OCI-LY7 (cell line): ENCODE measurements at regions not wholly inside any gene's neighbourhood (a gene's known extent, or its start where the extent isn't known, plus 50 kb on each side); places are given as distances from the start of the nearest gene placed in this dataset.

Experiments used
- BruUV-seq: library from RNA; stranded (reverse); fragments of 400-500 nt; replicated peaks from 2 replicates; lab custom pipeline; 2021; lab: Mats Ljungman, UMichigan
- CTCF ChIA-PET: fragments of 300-600 bp; sonication (Branson Sonifier 250); formaldehyde crosslinking; loops from one replicate; lab custom pipeline; 2022; ENCODE audit warnings: antibody characterized with exemption; ENCODE audit not compliant: unreplicated experiment; lab: Charles Lee
- POLR2A ChIA-PET: fragments of 300-600 bp; sonication (Branson Sonifier 250); formaldehyde crosslinking; loops from one replicate; lab custom pipeline; 2022; ENCODE audit warnings: antibody characterized with exemption; lab: Charles Lee
- DNase-seq: peaks from one replicate; pipeline ENCODE4 v3.0.0-alpha.2; 2015; ENCODE audit warnings: low spot score
- H2AFZ ChIP-seq: fragments of 200-600 bp; sonication (generic), shearing (Covaris generic); 2 replicates; pipeline ENCODE4 v1.6.1; 2014; ENCODE audit warnings: mild to moderate bottlenecking, antibody characterized with exemption, low read length, moderate library complexity
- H3K27ac ChIP-seq: fragments of 200-600 bp; sonication (generic); 2 replicates; pipeline ENCODE4 v1.5.1; 2014; ENCODE audit warnings: mixed run types, low read depth, mild to moderate bottlenecking, moderate library complexity, low read length, inconsistent platforms; ENCODE audit not compliant: poor library complexity, severe bottlenecking
- H3K36me3 ChIP-seq: fragments of 200-600 bp; sonication (generic); 2 replicates; pipeline ENCODE4 v1.6.1; 2014; ENCODE audit warnings: mild to moderate bottlenecking, antibody characterized with exemption, low read length, moderate library complexity, mixed read lengths; ENCODE audit not compliant: insufficient read depth
- H3K4me1 ChIP-seq: fragments of 200-600 bp; sonication (generic); 2 replicates; pipeline ENCODE4 v1.5.1; 2014; ENCODE audit warnings: mild to moderate bottlenecking, low read length; ENCODE audit not compliant: insufficient read depth, poor library complexity, severe bottlenecking
- H3K4me2 ChIP-seq: fragments of 200-600 bp; sonication (generic); 2 replicates; pipeline ENCODE4 v1.6.1; 2014; ENCODE audit warnings: mild to moderate bottlenecking, low read length
- H3K4me3 ChIP-seq: fragments of 200-600 bp; sonication (generic); 2 replicates; pipeline ENCODE4 v1.5.1; 2014; ENCODE audit warnings: mild to moderate bottlenecking, low read depth, low read length; ENCODE audit not compliant: poor library complexity, severe bottlenecking
- H3K79me2 ChIP-seq: fragments of 200-600 bp; sonication (generic); 2 replicates; pipeline ENCODE4 v1.6.1; 2016; ENCODE audit warnings: low read depth, mild to moderate bottlenecking, low read length, moderate library complexity, mixed read lengths; ENCODE audit not compliant: insufficient read depth
- H3K9me2 ChIP-seq: fragments of 200-600 bp; sonication (generic); 2 replicates; pipeline ENCODE4 v1.6.1; 2016; ENCODE audit warnings: mild to moderate bottlenecking, low read length, mixed read lengths; ENCODE audit not compliant: insufficient read depth
- H3K9me3 ChIP-seq: fragments of 200-600 bp; sonication (generic); 2 replicates; pipeline ENCODE4 v1.6.1; 2014; ENCODE audit warnings: mild to moderate bottlenecking, mixed run types, low read length, mixed read lengths
- H4K20me1 ChIP-seq: fragments of 200-600 bp; sonication (generic); 2 replicates; pipeline ENCODE4 v1.6.1; 2014; ENCODE audit warnings: mild to moderate bottlenecking, antibody characterized with exemption, low read length, moderate library complexity, mixed read lengths; ENCODE audit not compliant: insufficient read depth
- CTCF ChIP-seq: fragments of 200-600 bp; sonication (generic); conservative IDR thresholded peaks from 2 replicates; pipeline ENCODE4 v1.5.1; 2014; ENCODE audit warnings: mild to moderate bottlenecking, antibody characterized with exemption, low read length, moderate library complexity, mixed read lengths
- EZH2phosphoT487 ChIP-seq: fragments of 200-600 bp; sonication (generic); IDR thresholded peaks from 2 replicates; pipeline ENCODE4 v1.6.1; 2018; ENCODE audit warnings: low read depth, borderline replicate concordance, mild to moderate bottlenecking, mixed run types, antibody characterized with exemption, low read length, moderate library complexity, mixed read lengths
- intact Hi-C: fragments of 100-400 bp; cut with micrococcal nuclease; formaldehyde crosslinking; loops from one replicate; pipeline ENCODE4 v1.10.0; 2022; ENCODE audit not compliant: unreplicated experiment

- TF ChIP-seq EZH2phosphoT487 (no peak), CTCF (no peak)
- Histone ChIP-seq H3K79me2 (no peaks in the 10 kb centered on the region), H3K4me3 (no peak overlapping the region), H3K4me1 (no peaks in the 10 kb centered on the region), H3K36me3 (no peaks in the 10 kb centered on the region), H2AFZ (no peak overlapping the region), H3K9me2 (no peaks in the 10 kb centered on the region), H3K4me2 (no peak overlapping the region), H3K27ac (no peak overlapping the region), H3K9me3 (no peaks in the 10 kb centered on the region), H4K20me1 (no peaks in the 10 kb centered on the region)
- no peak for DNase-seq
- ChIA-PET CTCF (no interaction called here), POLR2A (no interaction called here)
- intact Hi-C loops = no loop called here
- BruUV-seq = no TSS peak
These were observed 222.6 kb upstream of the FOXF1 start for GRCh38 chr16:86287664-86288201.

DNA sequence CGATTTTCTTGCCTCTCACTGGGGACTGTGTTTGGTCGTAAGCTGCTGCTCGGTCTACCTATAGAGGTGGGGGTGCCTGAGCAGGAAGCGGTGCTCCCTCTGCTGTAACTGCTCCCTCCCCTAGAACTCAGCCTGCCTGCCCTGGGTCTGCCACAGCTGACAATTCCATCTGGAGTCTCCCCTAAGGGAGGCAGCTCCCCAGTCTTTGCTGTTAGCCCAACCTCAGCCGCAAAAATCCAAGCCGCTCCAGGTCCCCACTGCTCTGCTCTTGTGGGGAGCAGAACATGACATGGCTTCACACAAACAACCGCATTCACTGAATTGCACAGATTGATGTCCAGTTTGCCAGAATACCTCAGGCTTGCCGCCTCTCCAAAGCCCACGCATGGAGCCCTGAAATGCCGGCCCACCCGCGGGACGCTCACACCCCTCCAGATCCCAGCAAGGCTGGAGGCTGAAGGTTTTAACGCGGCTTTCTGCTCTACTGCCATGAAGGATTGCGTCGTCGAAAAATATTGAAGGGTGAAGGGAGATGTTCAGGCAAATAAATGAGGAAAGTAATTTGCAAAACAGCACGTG lies 221.5 kb upstream of the FOXF1 start:
- H3K9me2 ChIP-seq = no peaks in the 10 kb centered on the region
- H2AFZ ChIP-seq = no peak overlapping the region
- no peaks in the 10 kb centered on the region for H3K9me3 ChIP-seq
- H4K20me1 ChIP-seq = no peaks in the 10 kb centered on the region
- H3K4me1 ChIP-seq = no peaks in the 10 kb centered on the region
- TF ChIP-seq CTCF (no peak), EZH2phosphoT487 (no peak)
- CTCF ChIA-PET = no interaction called here
- H3K27ac ChIP-seq = no peak overlapping the region
- no peak for DNase-seq
- H3K79me2 ChIP-seq = no peaks in the 10 kb centered on the region
- POLR2A ChIA-PET = no interaction called here
- no peak overlapping the region for H3K4me2 ChIP-seq
- intact Hi-C loops = no loop called here
- no TSS peak for BruUV-seq
- H3K36me3 ChIP-seq = no peaks in the 10 kb centered on the region
- H3K4me3 ChIP-seq = no peak overlapping the region

DNA sequence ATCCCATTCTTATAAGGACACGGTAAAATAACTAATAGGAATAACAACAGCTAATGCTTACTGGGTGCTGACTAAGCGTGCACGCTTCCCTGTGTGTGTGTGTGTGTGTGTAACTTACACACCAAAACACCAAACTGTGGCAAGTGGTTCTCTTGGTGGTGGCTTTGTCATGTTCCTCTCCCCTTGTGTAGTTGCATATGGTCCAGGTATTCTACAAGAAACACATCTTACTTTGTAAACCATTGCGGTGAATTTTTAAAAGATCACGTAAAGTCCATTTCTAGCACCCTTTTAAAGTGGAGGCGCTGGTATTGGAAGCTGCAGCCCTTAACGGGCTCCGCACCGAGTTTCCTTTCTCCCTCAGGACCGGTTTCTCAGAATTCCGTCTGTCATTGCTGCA lies 221.0 kb upstream of the FOXF1 start:
- POLR2A ChIA-PET = no interaction called here
- no peak overlapping the region for H3K4me2 ChIP-seq
- no peaks in the 10 kb centered on the region for H3K9me2 ChIP-seq
- DNase-seq = no peak
- H3K36me3 ChIP-seq = no peaks in the 10 kb centered on the region
- H4K20me1 ChIP-seq = no peaks in the 10 kb centered on the region
- no peaks in the 10 kb centered on the region for H3K9me3 ChIP-seq
- BruUV-seq = no TSS peak
- intact Hi-C loops = no loop called here
- H3K27ac ChIP-seq = no peak overlapping the region
- CTCF ChIA-PET = no interaction called here
- no peaks in the 10 kb centered on the region for H3K79me2 ChIP-seq
- no peak overlapping the region for H3K4me3 ChIP-seq
- no peak overlapping the region for H2AFZ ChIP-seq
- no peaks in the 10 kb centered on the region for H3K4me1 ChIP-seq
- no peak for TF ChIP-seq EZH2phosphoT487
